Activated naive CD8-positive, alpha-beta T cell treated with anti-CD3 and anti-CD28 coated beads, Interleukin-2, amount 50 U/mL, for 24 hours (primary cell): ENCODE measurements at regions not wholly inside any gene's neighbourhood (a gene's known extent, or its start where the extent isn't known, plus 50 kb on each side); places are given as distances from the start of the nearest gene placed in this dataset.

Experiments used
- ATAC-seq: fragments of 150-1000 bp; cut with Tn5 transposase; one replicate; pipeline ENCODE4 v1.10.0; 2021
- DNase-seq: peaks from one replicate; pipeline ENCODE4 v3.0.0; 2021
- H3K27ac Mint-ChIP-seq: one replicate; pipeline ENCODE4 v1.8.0; 2021; ENCODE audit warnings: mild to moderate bottlenecking, mixed read lengths
- H3K27me3 Mint-ChIP-seq: one replicate; pipeline ENCODE4 v1.8.0; 2021; ENCODE audit warnings: mixed read lengths
- H3K36me3 Mint-ChIP-seq: one replicate; pipeline ENCODE4 v1.8.0; 2021; ENCODE audit warnings: low read depth, mixed read lengths
- H3K4me1 Mint-ChIP-seq: one replicate; pipeline ENCODE4 v1.8.0; 2021; ENCODE audit warnings: mixed read lengths
- H3K4me3 Mint-ChIP-seq: one replicate; pipeline ENCODE4 v1.8.0; 2021; ENCODE audit warnings: mild to moderate bottlenecking, moderate library complexity, mixed read lengths
- H3K9me3 Mint-ChIP-seq: one replicate; pipeline ENCODE4 v1.8.0; 2021; ENCODE audit warnings: mixed read lengths

GRCh38 chr2:104051766-104052165, 802.1 kb upstream of the POU3F3 start:
- H3K9me3 Mint-ChIP-seq = no peaks in the 10 kb centered on the region
- DNase-seq (no peak), ATAC-seq (no peak)
- no peaks in the 10 kb centered on the region for H3K27me3 Mint-ChIP-seq
- no peak overlapping the region for H3K4me3 Mint-ChIP-seq
- H3K27ac Mint-ChIP-seq = no peak overlapping the region
- no peaks in the 10 kb centered on the region for H3K4me1 Mint-ChIP-seq
- H3K36me3 Mint-ChIP-seq = no peaks in the 10 kb centered on the region

DNA sequence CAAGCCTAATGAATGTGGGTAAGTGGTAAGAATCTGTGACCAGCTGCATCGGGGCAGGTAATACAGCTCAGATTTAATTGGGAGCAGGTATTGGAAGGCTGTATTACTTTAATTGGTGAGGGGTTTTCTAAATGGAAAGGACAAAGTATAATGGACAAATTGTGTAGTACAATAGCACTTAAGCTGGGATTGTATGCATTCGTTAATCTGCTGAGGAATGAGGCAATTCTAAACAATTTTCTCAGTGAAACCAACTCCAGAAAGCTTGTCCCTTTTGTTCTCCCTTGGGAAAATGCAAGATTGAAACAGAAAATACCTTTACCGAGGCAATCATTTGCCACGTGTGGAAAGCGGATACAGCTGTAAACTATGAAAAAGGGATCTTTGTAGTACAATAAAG, 801.6 kb upstream of the POU3F3 start:
- ATAC-seq (no peak), DNase-seq (no peak)
- Mint-ChIP-seq H3K27ac (no peak overlapping the region), H3K9me3 (no peaks in the 10 kb centered on the region), H3K4me1 (no peaks in the 10 kb centered on the region), H3K4me3 (no peak overlapping the region), H3K27me3 (no peaks in the 10 kb centered on the region), H3K36me3 (no peaks in the 10 kb centered on the region)

DNA sequence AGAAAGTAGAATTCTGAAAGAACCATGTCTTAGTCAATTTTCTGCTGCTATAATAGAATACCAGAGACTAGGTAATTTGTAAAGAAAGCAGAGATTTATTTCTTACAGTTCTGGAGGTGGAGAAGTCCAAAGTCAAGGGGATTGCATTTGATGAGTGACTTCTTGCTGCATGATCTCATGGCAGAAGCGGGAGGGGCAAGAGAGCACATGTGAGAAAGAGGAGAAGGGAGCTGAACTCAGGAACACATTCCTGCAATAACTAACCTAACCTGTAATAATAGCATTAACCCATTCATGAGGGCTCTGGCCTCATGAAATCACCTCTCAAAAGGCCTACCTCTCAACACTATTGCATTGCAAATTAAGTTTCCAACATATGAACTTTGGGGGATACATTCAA, 797.5 kb upstream of the POU3F3 start:
- ATAC-seq (no peak), DNase-seq (no peak)
- no peaks in the 10 kb centered on the region for H3K9me3 Mint-ChIP-seq
- no peaks in the 10 kb centered on the region for H3K27me3 Mint-ChIP-seq
- no peaks in the 10 kb centered on the region for H3K4me1 Mint-ChIP-seq
- H3K4me3 Mint-ChIP-seq = no peak overlapping the region
- H3K27ac Mint-ChIP-seq = no peak overlapping the region
- no peaks in the 10 kb centered on the region for H3K36me3 Mint-ChIP-seq

- ATAC-seq = no peak
- no peak for DNase-seq
- Mint-ChIP-seq H3K9me3 (peaks cover 8% of the 10 kb centered on the region), H3K27ac (no peak overlapping the region), H3K4me3 (no peak overlapping the region), H3K36me3 (no peaks in the 10 kb centered on the region), H3K4me1 (no peaks in the 10 kb centered on the region), H3K27me3 (no peaks in the 10 kb centered on the region)
Observed at GRCh38 chr2:104068665-104069064, 785.2 kb upstream of the POU3F3 start.

DNA sequence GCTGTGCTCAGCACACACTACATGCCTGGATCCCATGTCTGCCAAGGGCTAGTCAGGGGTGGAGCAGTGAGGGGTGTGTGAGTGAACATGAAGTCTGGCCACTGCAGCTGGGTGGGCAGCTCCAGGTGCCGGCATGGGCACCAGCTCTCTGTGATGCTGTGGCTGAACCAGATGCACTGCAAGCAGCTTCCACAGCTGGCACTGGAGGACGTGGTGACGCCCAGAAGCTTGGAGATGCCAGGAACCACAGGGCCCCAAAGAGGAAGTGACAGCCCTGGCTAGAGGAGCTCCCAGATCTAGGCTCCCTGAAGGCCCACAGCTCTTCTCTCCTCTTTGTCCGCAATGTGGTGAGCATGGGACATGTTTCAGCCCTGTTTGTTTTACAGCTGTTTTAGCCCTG, 776.3 kb upstream of the POU3F3 start:
- DNase-seq (no peak), ATAC-seq (no peak)
- no peaks in the 10 kb centered on the region for H3K27me3 Mint-ChIP-seq
- H3K27ac Mint-ChIP-seq = no peak overlapping the region
- H3K36me3 Mint-ChIP-seq = no peaks in the 10 kb centered on the region
- peaks cover 12% of the 10 kb centered on the region for H3K9me3 Mint-ChIP-seq
- H3K4me3 Mint-ChIP-seq = no peak overlapping the region
- H3K4me1 Mint-ChIP-seq = no peaks in the 10 kb centered on the region

DNA sequence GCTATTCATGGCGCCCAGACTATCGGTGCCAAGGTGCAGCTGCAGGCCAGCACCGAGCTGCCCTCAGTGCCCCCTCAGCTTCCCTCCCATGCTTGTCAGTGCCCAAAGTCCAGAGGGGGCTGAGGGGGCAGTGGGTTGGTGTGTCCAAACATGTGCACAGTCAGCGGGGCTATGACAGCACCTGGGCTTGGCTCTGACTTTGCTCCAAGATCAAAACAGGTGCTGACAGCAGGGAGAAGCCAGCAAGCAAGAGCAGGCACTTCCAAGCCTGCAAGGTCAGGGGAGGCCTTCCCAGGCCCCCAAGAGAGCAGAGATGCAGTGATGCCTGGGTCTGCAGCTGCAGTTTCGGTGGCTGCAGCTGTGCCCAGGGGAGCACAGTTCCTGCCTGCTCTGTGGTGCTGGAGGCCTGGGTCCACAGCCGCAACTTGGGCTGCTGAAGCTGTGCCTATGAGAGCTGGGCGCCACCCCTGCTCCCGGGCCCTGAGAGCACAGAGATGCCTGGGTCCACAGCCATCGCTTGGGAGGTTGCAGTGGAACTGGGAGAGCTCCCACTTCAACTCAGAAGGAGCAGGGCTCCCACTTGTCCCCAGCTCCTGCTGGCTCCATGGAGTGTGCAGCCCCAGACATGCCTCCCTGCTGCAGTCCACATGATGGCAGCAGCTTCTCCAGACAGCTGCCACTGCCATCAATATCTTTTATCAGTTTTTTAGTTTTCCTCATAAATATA, 775.3 kb upstream of the POU3F3 start:
- no peaks in the 10 kb centered on the region for H3K27me3 Mint-ChIP-seq
- no peaks in the 10 kb centered on the region for H3K36me3 Mint-ChIP-seq

GRCh38 chr2:104088745-104089144, 765.2 kb upstream of the POU3F3 start:
- H3K27ac Mint-ChIP-seq = no peak overlapping the region
- H3K4me3 Mint-ChIP-seq = no peak overlapping the region
- H3K4me1 Mint-ChIP-seq = no peaks in the 10 kb centered on the region
- H3K9me3 Mint-ChIP-seq = peaks cover 6% of the 10 kb centered on the region
- no peak for DNase-seq
- ATAC-seq = no peak
- H3K36me3 Mint-ChIP-seq = no peaks in the 10 kb centered on the region
- no peaks in the 10 kb centered on the region for H3K27me3 Mint-ChIP-seq

More for the DNA sequence above, 775.3 kb upstream of the POU3F3 start:
- Mint-ChIP-seq H3K27ac (no peak overlapping the region), H3K4me1 (no peaks in the 10 kb centered on the region), H3K4me3 (no peak overlapping the region), H3K9me3 (peaks cover 17% of the 10 kb centered on the region)
- ATAC-seq (no peak), DNase-seq (no peak)

DNA sequence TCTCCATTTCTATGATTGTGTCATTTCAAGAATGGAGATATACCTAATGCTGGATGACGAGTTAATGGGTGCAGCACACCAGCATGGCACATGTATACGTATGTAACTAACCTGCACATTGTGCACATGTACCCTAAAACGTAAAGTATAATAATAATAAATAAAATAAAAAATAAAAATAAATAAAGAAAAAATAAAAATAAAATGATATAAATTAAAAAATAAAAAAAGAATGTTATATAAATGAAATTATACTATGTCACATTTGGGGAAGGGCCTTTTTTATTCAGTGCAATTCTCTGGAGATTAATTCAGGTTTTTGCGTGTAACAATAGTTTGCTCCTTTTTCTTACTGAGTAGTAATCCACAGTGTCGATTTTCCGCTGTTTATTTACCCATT, 763.5 kb upstream of the POU3F3 start:
- no peak for ATAC-seq
- DNase-seq = no peak
- no peaks in the 10 kb centered on the region for H3K4me1 Mint-ChIP-seq

GRCh38 chr2:104091894-104092293, 762.0 kb upstream of the POU3F3 start:
- Mint-ChIP-seq H3K4me3 (no peak overlapping the region), H3K4me1 (no peaks in the 10 kb centered on the region), H3K36me3 (no peaks in the 10 kb centered on the region), H3K9me3 (peaks cover 5% of the 10 kb centered on the region), H3K27me3 (no peaks in the 10 kb centered on the region), H3K27ac (no peak overlapping the region)
- no peak for DNase-seq
- no peak for ATAC-seq

More for the DNA sequence above, 763.5 kb upstream of the POU3F3 start:
- Mint-ChIP-seq H3K27me3 (no peaks in the 10 kb centered on the region), H3K4me3 (no peak overlapping the region), H3K27ac (no peak overlapping the region), H3K36me3 (no peaks in the 10 kb centered on the region), H3K9me3 (peaks cover 7% of the 10 kb centered on the region)

- peaks cover 5% of the 10 kb centered on the region for H3K9me3 Mint-ChIP-seq
Observed at GRCh38 chr2:104092886-104093285, 761.0 kb upstream of the POU3F3 start.

DNA sequence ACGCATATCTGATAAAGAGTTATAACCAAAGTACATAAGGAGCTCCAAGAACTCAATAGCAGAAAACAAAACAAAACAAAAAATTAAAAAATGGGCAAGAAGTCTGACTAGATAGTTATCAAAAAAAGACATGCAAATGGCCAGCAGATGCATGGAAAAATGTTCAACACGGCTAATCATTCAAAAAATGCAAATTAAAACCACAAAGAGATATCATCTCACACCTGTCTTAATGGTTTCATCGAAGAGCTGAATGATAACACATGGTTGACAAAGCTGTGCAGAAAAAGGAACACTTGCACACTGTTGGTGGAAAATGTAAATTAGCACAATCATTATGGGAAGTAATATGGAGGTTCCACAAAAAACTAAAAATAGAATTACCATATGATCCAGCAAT, 751.3 kb upstream of the POU3F3 start:
- Mint-ChIP-seq H3K4me1 (no peaks in the 10 kb centered on the region), H3K36me3 (no peaks in the 10 kb centered on the region), H3K9me3 (peaks cover 11% of the 10 kb centered on the region), H3K27me3 (no peaks in the 10 kb centered on the region), H3K27ac (no peak overlapping the region), H3K4me3 (no peak overlapping the region)
- DNase-seq = no peak
- ATAC-seq = no peak

More at GRCh38 chr2:104092886-104093285, 761.0 kb upstream of the POU3F3 start:
- H3K4me1 Mint-ChIP-seq = no peaks in the 10 kb centered on the region
- H3K36me3 Mint-ChIP-seq = no peaks in the 10 kb centered on the region
- ATAC-seq (no peak), DNase-seq (no peak)
- H3K27me3 Mint-ChIP-seq = no peaks in the 10 kb centered on the region
- H3K27ac Mint-ChIP-seq = no peak overlapping the region
- H3K4me3 Mint-ChIP-seq = no peak overlapping the region

GRCh38 chr2:104109356-104109755, 744.6 kb upstream of the POU3F3 start:
- Mint-ChIP-seq H3K9me3 (peaks cover 1% of the 10 kb centered on the region), H3K27ac (no peak overlapping the region), H3K36me3 (no peaks in the 10 kb centered on the region), H3K4me3 (no peak overlapping the region), H3K4me1 (no peaks in the 10 kb centered on the region), H3K27me3 (no peaks in the 10 kb centered on the region)
- ATAC-seq (no peak), DNase-seq (no peak)

DNA sequence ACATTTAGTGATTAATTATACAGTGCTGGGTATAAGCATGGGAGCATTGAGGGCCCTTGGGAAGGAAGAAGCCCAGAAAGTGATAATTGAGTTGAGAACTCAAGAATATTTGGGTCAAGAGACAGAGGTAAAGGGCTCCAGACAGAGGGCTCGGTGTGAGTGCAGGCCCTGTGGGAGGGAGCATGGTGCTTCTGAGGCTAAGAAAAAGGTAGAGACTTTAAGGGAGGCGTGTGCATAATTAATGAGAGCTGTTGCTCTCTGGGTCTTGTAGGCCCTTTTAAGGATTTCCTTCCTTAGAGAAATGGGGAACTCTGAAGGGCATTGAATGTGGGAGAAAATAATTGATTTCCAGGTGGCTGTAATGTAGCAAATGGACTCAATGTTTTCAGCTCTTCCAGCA, 735.0 kb upstream of the POU3F3 start:
- Mint-ChIP-seq H3K9me3 (peaks cover 9% of the 10 kb centered on the region), H3K27ac (no peak overlapping the region), H3K4me1 (no peaks in the 10 kb centered on the region), H3K27me3 (peaks cover 1% of the 10 kb centered on the region), H3K36me3 (no peaks in the 10 kb centered on the region), H3K4me3 (no peak overlapping the region)
- DNase-seq (no peak), ATAC-seq (no peak)

DNA sequence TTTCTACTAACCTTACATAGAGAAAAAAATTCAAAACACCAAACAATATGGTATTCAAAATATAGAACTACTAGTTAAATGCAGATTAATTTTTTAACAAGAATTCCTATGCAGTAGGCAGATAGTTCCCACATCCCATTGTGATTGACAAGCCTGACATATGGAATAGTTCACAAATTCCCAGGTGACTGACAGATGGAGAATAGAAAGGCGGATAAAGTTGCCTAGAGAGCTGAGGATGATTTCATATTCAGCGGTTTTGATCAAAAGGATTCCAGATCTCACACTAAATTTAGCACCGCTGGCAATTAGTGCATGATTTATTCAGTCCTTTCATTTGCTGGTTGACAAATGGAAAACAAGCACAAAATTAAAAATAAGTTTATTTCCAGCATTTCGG, 733.7 kb upstream of the POU3F3 start:
- Mint-ChIP-seq H3K4me3 (no peak overlapping the region), H3K9me3 (peaks cover 11% of the 10 kb centered on the region), H3K4me1 (no peaks in the 10 kb centered on the region), H3K27ac (no peak overlapping the region), H3K27me3 (peaks cover 1% of the 10 kb centered on the region), H3K36me3 (no peaks in the 10 kb centered on the region)
- DNase-seq = no peak
- no peak for ATAC-seq

DNA sequence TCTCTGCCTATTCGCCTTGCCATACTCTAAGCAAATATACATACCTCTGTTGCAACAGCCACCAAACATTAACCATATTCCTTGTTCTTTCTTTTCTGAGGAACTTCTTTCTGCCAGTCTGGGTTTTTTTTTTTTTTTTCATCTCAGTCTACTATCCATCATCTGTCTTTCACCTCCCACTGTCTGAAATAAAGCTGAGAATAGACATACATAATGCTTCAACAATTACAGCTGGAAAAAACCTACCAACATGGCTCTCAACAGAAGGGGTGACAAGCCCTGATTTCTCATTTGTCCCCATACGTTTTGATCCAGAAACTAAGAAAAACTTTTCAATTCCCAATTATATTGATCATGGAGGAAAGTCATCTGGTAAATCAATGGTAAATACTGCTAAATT, 728.8 kb upstream of the POU3F3 start:
- Mint-ChIP-seq H3K4me1 (no peaks in the 10 kb centered on the region), H3K36me3 (no peaks in the 10 kb centered on the region), H3K4me3 (no peak overlapping the region), H3K9me3 (peaks cover 12% of the 10 kb centered on the region), H3K27me3 (peaks cover 1% of the 10 kb centered on the region), H3K27ac (no peak overlapping the region)
- DNase-seq = no peak
- no peak for ATAC-seq
